GM06990 (cell line): ENCODE measurements at regions not wholly inside any gene's neighbourhood (a gene's known extent, or its start where the extent isn't known, plus 50 kb on each side); places are given as distances from the start of the nearest gene placed in this dataset.

Experiments used
- DNase-seq: peaks from one replicate; pipeline ENCODE4 v3.0.0-alpha.2; 2011; ENCODE audit not compliant: insufficient read length; ENCODE audit errors: extremely low read depth
- H3K27me3 ChIP-seq: replicated peaks from 2 replicates; pipeline ENCODE4 v1.6.0; 2011; ENCODE audit warnings: low read length; ENCODE audit not compliant: control insufficient read depth, insufficient read depth
- H3K36me3 ChIP-seq: 2 replicates; pipeline ENCODE4 v1.5.1; 2011; ENCODE audit warnings: low read length; ENCODE audit not compliant: control insufficient read depth, insufficient read depth
- H3K4me3 ChIP-seq: replicated peaks from 2 replicates; pipeline ENCODE4 v1.5.1; 2011; ENCODE audit warnings: low read depth, mild to moderate bottlenecking, control low read depth, low read length
- CTCF ChIP-seq: IDR thresholded peaks from 2 replicates; pipeline ENCODE4 v1.5.1; 2011; ENCODE audit warnings: low read length, control low read depth, mild to moderate bottlenecking, inconsistent platforms; ENCODE audit not compliant: insufficient read depth, poor library complexity, severe bottlenecking

- TF ChIP-seq CTCF, result no peak
- no peak for DNase-seq
- Histone ChIP-seq H3K27me3 (no peaks in the 10 kb centered on the region), H3K36me3 (no peaks in the 10 kb centered on the region), H3K4me3 (no peak overlapping the region)
These were observed 430.6 kb downstream of the ZNF608 start for GRCh38 chr5:124315741-124316415.

- no peaks in the 10 kb centered on the region for H3K27me3 ChIP-seq
- no peak for DNase-seq
- H3K36me3 ChIP-seq, result no peaks in the 10 kb centered on the region
- no peak for TF ChIP-seq CTCF
- H3K4me3 ChIP-seq, result no peak overlapping the region
These were observed 436.0 kb downstream of the ZNF608 start for GRCh38 chr5:124310453-124310852.

DNA sequence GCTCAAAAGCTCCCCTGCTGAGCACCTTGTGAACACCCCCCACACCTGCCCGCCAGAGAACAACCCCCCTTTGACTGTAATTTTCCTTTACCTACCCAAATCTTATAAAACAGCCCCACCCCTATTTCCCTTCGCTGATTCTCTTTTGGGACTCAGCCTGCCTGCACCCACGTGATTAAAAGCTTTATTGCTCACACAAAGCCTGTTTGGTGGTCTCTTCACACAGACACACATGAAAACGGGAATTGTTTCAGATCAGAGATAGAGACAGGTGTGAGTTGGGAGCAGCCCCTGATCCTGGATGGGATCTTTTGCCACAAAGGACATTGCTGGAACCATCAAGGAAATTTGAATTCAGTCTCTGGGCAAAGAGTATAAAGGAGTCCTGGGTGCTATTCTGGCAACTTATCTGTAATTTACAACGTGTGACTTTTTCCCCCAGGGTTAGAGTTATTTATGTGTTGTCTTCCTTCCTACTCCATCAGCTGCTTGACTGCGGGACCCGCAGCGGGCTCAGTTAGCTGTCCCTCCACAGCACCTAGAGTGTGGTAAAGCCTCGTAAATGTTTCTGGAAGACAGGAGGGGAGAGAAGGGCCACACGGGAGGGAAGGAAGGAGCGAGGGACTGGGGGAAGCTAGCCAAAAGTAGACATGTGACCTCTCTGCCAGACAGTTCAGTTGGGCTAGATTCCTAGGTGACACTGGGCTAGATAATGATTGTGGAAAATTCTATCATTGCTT, 437.0 kb downstream of the ZNF608 start:
- Histone ChIP-seq H3K36me3 (no peaks in the 10 kb centered on the region), H3K27me3 (no peaks in the 10 kb centered on the region), H3K4me3 (no peak overlapping the region)
- DNase-seq, result no peak
- no peak for TF ChIP-seq CTCF

DNA sequence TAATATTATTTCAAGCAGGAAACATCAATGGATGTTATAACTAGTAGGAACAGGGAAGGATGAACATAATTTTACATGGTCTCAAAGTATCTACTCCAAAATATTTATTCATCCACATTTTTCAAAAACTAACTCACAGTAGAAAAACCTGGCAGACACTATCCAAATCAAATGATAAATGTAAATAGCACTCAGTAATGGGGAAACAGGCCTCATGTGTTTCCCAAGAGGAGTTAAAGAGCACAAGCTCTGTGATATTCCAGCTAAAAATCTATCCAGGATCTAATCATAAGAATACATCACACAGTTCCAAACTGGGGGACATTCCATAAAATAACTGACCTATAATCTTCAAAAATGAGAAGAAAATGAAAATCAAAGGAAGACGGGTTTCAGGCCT, 443.1 kb downstream of the ZNF608 start:
- no peaks in the 10 kb centered on the region for H3K27me3 ChIP-seq
- H3K4me3 ChIP-seq, result no peak overlapping the region
- no peak for DNase-seq
- H3K36me3 ChIP-seq, result no peaks in the 10 kb centered on the region
- TF ChIP-seq CTCF, result no peak

GRCh38 chr5:124302533-124302932, 443.9 kb downstream of the ZNF608 start:
- Histone ChIP-seq H3K27me3 (no peaks in the 10 kb centered on the region), H3K36me3 (no peaks in the 10 kb centered on the region), H3K4me3 (no peak overlapping the region)
- DNase-seq, result no peak
- TF ChIP-seq CTCF, result no peak

DNA sequence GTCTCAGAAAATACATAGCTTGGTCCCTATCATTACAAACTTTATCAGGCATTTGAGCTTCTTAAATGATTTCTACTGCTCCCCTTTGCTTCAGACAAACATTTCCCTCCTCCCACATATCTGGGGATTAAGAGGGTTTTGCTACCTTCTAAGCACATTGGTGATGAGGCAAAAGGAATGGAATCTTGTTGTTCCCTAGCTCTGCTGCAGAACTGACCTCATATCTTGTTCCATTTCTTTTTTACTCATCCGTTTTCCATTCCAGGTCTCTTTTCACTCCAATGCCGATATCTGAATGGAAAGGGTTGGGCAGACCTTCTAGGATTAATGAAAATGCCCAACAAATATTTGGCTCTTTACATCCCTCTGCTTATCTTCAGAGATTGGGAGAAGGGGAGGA, 444.6 kb downstream of the ZNF608 start:
- Histone ChIP-seq H3K36me3 (no peaks in the 10 kb centered on the region), H3K4me3 (no peak overlapping the region), H3K27me3 (no peaks in the 10 kb centered on the region)
- TF ChIP-seq CTCF, result no peak
- no peak for DNase-seq
